HCT116 (cell line): ENCODE measurements at regions not wholly inside any gene's neighbourhood (a gene's known extent, or its start where the extent isn't known, plus 50 kb on each side); places are given as distances from the start of the nearest gene placed in this dataset.

ENCODE experiments used
- ATAC-seq: fragments of 200-7000 bp; cut with Tn5 transposase; 2 replicates; pipeline ENCODE4 v1.9.1; 2020; ENCODE audit warnings: mild to moderate bottlenecking, moderate library complexity
- BruUV-seq: library from RNA; stranded (reverse); fragments of 400-500 nt; replicated peaks from 2 replicates; lab custom pipeline; 2021; lab: Mats Ljungman, UMichigan
- CTCF ChIA-PET: fragments of 300-600 bp; sonication (Branson Sonifier 250); formaldehyde crosslinking; loops from one replicate; lab custom pipeline; 2021; ENCODE audit warnings: antibody characterized with exemption; lab: Charles Lee
- POLR2A ChIA-PET: fragments of 300-600, 350-600 bp; sonication (Branson Sonifier 250); formaldehyde crosslinking; loops from one replicate; lab custom pipeline; 2021; ENCODE audit warnings: antibody characterized with exemption; lab: Charles Lee
- RAD21 ChIA-PET, 2 experiments: fragments of 300-600 bp; sonication (Branson Sonifier 250); formaldehyde crosslinking; loops; one replicate each; lab custom pipeline; 2023; ENCODE audit warnings: low total read pairs in 2 of 2; ENCODE audit not compliant: uncharacterized antibody in 2 of 2, unreplicated experiment in 2 of 2, low non-redundant PET in 1 of 2; lab: Charles Lee
- DNase-seq: peaks from one replicate; pipeline ENCODE4 v3.0.0-alpha.2; 2010; ENCODE audit warnings: low read depth, low spot score
- H2AFZ ChIP-seq: fragments of 200-600 bp; shearing (Covaris generic), sonication (generic); 2 replicates; pipeline ENCODE4 v1.6.1; 2017; ENCODE audit warnings: low read depth, mixed run types, mixed read lengths, antibody characterized with exemption, low read length; ENCODE audit not compliant: poor library complexity, severe bottlenecking
- H3K27ac ChIP-seq: 2 replicates; pipeline ENCODE4 v1.5.1; 2012; ENCODE audit warnings: low read depth, low read length
- H3K27me3 ChIP-seq: fragments of 200-600 bp; sonication (generic); 2 replicates; pipeline ENCODE4 v1.6.1; 2016; ENCODE audit warnings: mixed run types, low read length, mixed read lengths; ENCODE audit not compliant: insufficient read depth
- H3K36me3 ChIP-seq, 2 experiments: fragments of 200-500 bp in 1 of 2; fragments of 200-600 bp in 1 of 2; sonication (Bioruptor generic) in 1 of 2; sonication (generic) in 1 of 2; 2 replicates each; pipeline versions ENCODE4 v1.5.1 to v1.6.1; 2014 to 2016; ENCODE audit warnings: low read length in 2 of 2, inconsistent platforms in 1 of 2, mixed read lengths in 1 of 2, mixed run types in 1 of 2; ENCODE audit not compliant: insufficient read depth in 2 of 2, control insufficient read depth in 1 of 2
- H3K4me1 ChIP-seq, 2 experiments: fragments of 200-600 bp in 1 of 2; sonication (generic) in 1 of 2; 2 replicates each; pipeline versions ENCODE4 v1.5.1 to v1.6.1; 2012 to 2017; ENCODE audit warnings: low read length in 2 of 2, inconsistent platforms in 1 of 2, mild to moderate bottlenecking in 1 of 2, mixed read lengths in 1 of 2, mixed run types in 1 of 2, moderate library complexity in 1 of 2; ENCODE audit not compliant: insufficient read depth in 2 of 2, control insufficient read depth in 1 of 2
- H3K4me2 ChIP-seq: fragments of 200-600 bp; sonication (generic); 2 replicates; pipeline ENCODE4 v1.6.1; 2017; ENCODE audit warnings: mixed run types, low read length, mixed read lengths
- H3K4me3 ChIP-seq, 2 experiments: fragments of 200-600 bp in 1 of 2; sonication (generic) in 1 of 2; replicated peaks in 1 of 2; 2 replicates each; pipeline ENCODE4 v1.5.1; 2011 to 2016; ENCODE audit warnings: low read length in 2 of 2, control low read depth in 1 of 2, low read depth in 1 of 2, mild to moderate bottlenecking in 1 of 2, mixed read lengths in 1 of 2, mixed run types in 1 of 2
- H3K79me2 ChIP-seq: fragments of 200-600 bp; sonication (generic); 2 replicates; pipeline ENCODE4 v1.6.1; 2017; ENCODE audit warnings: mild to moderate bottlenecking, mixed run types, low read length, moderate library complexity, mixed read lengths; ENCODE audit not compliant: insufficient read depth
- H3K9ac ChIP-seq: fragments of 200-600 bp; sonication (generic); 2 replicates; pipeline ENCODE4 v1.6.1; 2016; ENCODE audit warnings: low read length, mixed read lengths
- H3K9me2 ChIP-seq: fragments of 200-600 bp; sonication (generic), shearing (Covaris generic); 2 replicates; pipeline ENCODE4 v1.6.1; 2017; ENCODE audit warnings: mixed run types, mild to moderate bottlenecking, moderate library complexity; ENCODE audit not compliant: insufficient read depth
- H3K9me3 ChIP-seq, 2 experiments: fragments of 200-500 bp in 1 of 2; fragments of 200-600 bp in 1 of 2; sonication (Bioruptor generic) in 1 of 2; sonication (generic) in 1 of 2; 2 replicates each; pipeline ENCODE4 v1.6.1; 2014 to 2017; ENCODE audit warnings: low read length in 2 of 2, mixed read lengths in 2 of 2, inconsistent platforms in 1 of 2, low read depth in 1 of 2, mild to moderate bottlenecking in 1 of 2, mixed run types in 1 of 2, moderate library complexity in 1 of 2; ENCODE audit not compliant: control insufficient read depth in 1 of 2, insufficient read depth in 1 of 2
- H4K20me1 ChIP-seq: fragments of 200-600 bp; sonication (generic), shearing (Covaris generic); 2 replicates; pipeline ENCODE4 v1.6.1; 2017; ENCODE audit warnings: mixed run types, mild to moderate bottlenecking, moderate library complexity; ENCODE audit not compliant: insufficient read depth
- CEBPB ChIP-seq: IDR thresholded peaks from 2 replicates; pipeline ENCODE4 v1.6.1; 2012; ENCODE audit warnings: low read depth
- EGR1 ChIP-seq: IDR thresholded peaks from 2 replicates; pipeline ENCODE4 v1.6.1; 2012; ENCODE audit warnings: low read depth
- ELF1 ChIP-seq: IDR thresholded peaks from 2 replicates; pipeline ENCODE4 v1.6.1; 2012; ENCODE audit warnings: low read depth, borderline replicate concordance
- MAX ChIP-seq: IDR thresholded peaks from 2 replicates; pipeline ENCODE4 v1.6.1; 2012
- POLR2A ChIP-seq: IDR thresholded peaks from 2 replicates; pipeline ENCODE4 v1.7.0; 2011; ENCODE audit warnings: borderline replicate concordance; ENCODE audit not compliant: insufficient read depth, insufficient read length; ENCODE audit errors: extremely low read depth
- RAD21 ChIP-seq: IDR thresholded peaks from 2 replicates; pipeline ENCODE4 v1.6.1; 2012; ENCODE audit warnings: low read depth, mild to moderate bottlenecking
- REST ChIP-seq: IDR thresholded peaks from 2 replicates; pipeline ENCODE4 v1.6.1; 2012; ENCODE audit warnings: low read depth
- SRF ChIP-seq: IDR thresholded peaks from 2 replicates; pipeline ENCODE4 v1.6.1; 2012; ENCODE audit warnings: low read depth
- TCF7L2 ChIP-seq: IDR thresholded peaks from 2 replicates; pipeline ENCODE4 v1.7.0; 2011; ENCODE audit warnings: borderline replicate concordance, inconsistent platforms; ENCODE audit not compliant: insufficient read depth, insufficient read length; ENCODE audit errors: extremely low read depth
- ZFX ChIP-seq: fragments of 450-650 bp; IDR thresholded peaks from 2 replicates; pipeline ENCODE4 v1.6.1; 2017
- intact Hi-C: fragments of 100-400 bp; cut with micrococcal nuclease; formaldehyde crosslinking; loops from 2 replicates; pipeline ENCODE4 v1.10.0; 2022
- TF ChIP-seq, protein P1 (sequence below), 3 experiments: fragments of 200-600 bp in 1 of 3; sonication (generic) in 1 of 3; IDR thresholded peaks in 2 of 3; conservative IDR thresholded peaks in 1 of 3; 2 replicates each; pipeline ENCODE4 v1.5.1; 2012 to 2017; ENCODE audit warnings: low read depth in 2 of 3, low read length in 2 of 3, antibody characterized with exemption in 1 of 3, borderline replicate concordance in 1 of 3, control low read depth in 1 of 3, mild to moderate bottlenecking in 1 of 3, mixed read lengths in 1 of 3, mixed run types in 1 of 3, moderate library complexity in 1 of 3; ENCODE audit not compliant: insufficient read depth in 1 of 3

DNA sequence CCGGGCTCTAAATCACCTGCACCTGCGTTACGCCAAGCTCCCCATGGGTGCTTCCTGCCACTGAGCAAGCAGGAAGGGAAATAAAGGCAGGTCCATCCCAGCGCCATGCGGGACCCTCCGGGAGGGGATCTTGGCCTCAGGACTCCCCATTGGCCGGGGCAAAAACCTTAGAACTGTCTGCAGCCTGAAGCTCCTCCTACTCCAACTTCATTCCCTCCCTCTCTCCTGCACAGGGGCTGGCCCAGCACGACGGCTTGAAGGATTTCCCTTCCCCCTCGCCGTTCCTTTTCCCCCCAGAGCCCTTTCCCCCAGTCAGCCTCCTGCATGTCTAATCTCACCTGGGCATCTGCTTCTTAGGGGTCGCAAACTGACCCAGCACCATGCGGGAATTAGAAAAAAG is 137.2 kb upstream of the NCOR2 start:
- Histone ChIP-seq H3K9ac (no peak overlapping the region), H3K79me2 (no peaks in the 10 kb centered on the region), H3K36me3 (no peaks in the 10 kb centered on the region), H3K4me1 (peaks cover 0 to 6% of the 10 kb centered on the region in 2 experiments; a peak in 1 of 4 replicates), H2AFZ (no peak overlapping the region), H3K27ac (no peak overlapping the region), H3K4me3 (no peak overlapping the region), H3K9me3 (no peaks in the 10 kb centered on the region; a peak in 1 of 4 replicates), H4K20me1 (no peaks in the 10 kb centered on the region), H3K9me2 (no peaks in the 10 kb centered on the region), H3K27me3 (no peaks in the 10 kb centered on the region; the same call in 1 of the 2 replicates), H3K4me2 (no peak overlapping the region)
- DNase-seq, result no peak
- ChIA-PET CTCF (no interaction called here), RAD21 (interaction anchor here in 1 of 2 experiments (0.6 kb wide), 1 partner anchor 24 kb away, joined by 3 read pairs; no protein-coding TSS in a partner anchor), POLR2A (no interaction called here)
- TF ChIP-seq POLR2A, result no peak
- no peak for TF ChIP-seq MAX
- TF ChIP-seq ELF1, result no peak
- TF ChIP-seq, protein P1, sequence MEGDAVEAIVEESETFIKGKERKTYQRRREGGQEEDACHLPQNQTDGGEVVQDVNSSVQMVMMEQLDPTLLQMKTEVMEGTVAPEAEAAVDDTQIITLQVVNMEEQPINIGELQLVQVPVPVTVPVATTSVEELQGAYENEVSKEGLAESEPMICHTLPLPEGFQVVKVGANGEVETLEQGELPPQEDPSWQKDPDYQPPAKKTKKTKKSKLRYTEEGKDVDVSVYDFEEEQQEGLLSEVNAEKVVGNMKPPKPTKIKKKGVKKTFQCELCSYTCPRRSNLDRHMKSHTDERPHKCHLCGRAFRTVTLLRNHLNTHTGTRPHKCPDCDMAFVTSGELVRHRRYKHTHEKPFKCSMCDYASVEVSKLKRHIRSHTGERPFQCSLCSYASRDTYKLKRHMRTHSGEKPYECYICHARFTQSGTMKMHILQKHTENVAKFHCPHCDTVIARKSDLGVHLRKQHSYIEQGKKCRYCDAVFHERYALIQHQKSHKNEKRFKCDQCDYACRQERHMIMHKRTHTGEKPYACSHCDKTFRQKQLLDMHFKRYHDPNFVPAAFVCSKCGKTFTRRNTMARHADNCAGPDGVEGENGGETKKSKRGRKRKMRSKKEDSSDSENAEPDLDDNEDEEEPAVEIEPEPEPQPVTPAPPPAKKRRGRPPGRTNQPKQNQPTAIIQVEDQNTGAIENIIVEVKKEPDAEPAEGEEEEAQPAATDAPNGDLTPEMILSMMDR (IDR thresholded peaks at IDR 0.05 in 2 of 3, conservative IDR thresholded peaks at IDR 0.05 in 1 of 3; ENCODE audit: borderline replicate concordance in 1 of 3, insufficient read depth in 1 of 3, low read depth in 2 of 3, low read length in 2 of 3), result no peak
- TF ChIP-seq ZFX, result no peak
- no peak for TF ChIP-seq SRF
- no peak for TF ChIP-seq REST
- TF ChIP-seq TCF7L2, result no peak
- TF ChIP-seq EGR1, result no peak
- TF ChIP-seq CEBPB, result no peak
- TF ChIP-seq RAD21, result no peak
- ATAC-seq, result peak; percentile 32; the same call in 1 of the 2 replicates
- intact Hi-C loops, result no loop called here
- BruUV-seq, result no TSS peak
